Activated B cell treated with CpG ODN at 0.5 μM for 24 hours (primary cell): ENCODE measurements at regions not wholly inside any gene's neighbourhood (a gene's known extent, or its start where the extent isn't known, plus 50 kb on each side); places are given as distances from the start of the nearest gene placed in this dataset.

Source experiments
- ATAC-seq: fragments of 200-7000 bp; cut with Tn5 transposase; one replicate; pipeline ENCODE4 v1.10.0; 2021; ENCODE audit warnings: low read depth, mild to moderate bottlenecking, moderate library complexity
- CTCF ChIA-PET: fragments of 350-600 bp; sonication (Branson Sonifier 250); formaldehyde crosslinking; loops from one replicate; lab custom pipeline; 2021; ENCODE audit warnings: antibody characterized with exemption; lab: Charles Lee
- POLR2A ChIA-PET: fragments of 350-600 bp; sonication (Branson Sonifier 250); formaldehyde crosslinking; loops from one replicate; lab custom pipeline; 2021; ENCODE audit warnings: antibody characterized with exemption; lab: Charles Lee
- DNase-seq: peaks from one replicate; pipeline ENCODE4 v3.0.0; 2022
- H3K27ac Mint-ChIP-seq: one replicate; pipeline ENCODE4 v1.8.0; 2020; ENCODE audit warnings: mixed read lengths
- H3K27me3 Mint-ChIP-seq: one replicate; pipeline ENCODE4 v1.8.0; 2021; ENCODE audit warnings: mixed read lengths
- H3K36me3 Mint-ChIP-seq: one replicate; pipeline ENCODE4 v1.8.0; 2021; ENCODE audit warnings: low read depth, mixed read lengths
- H3K4me1 Mint-ChIP-seq: one replicate; pipeline ENCODE4 v1.8.0; 2021; ENCODE audit warnings: mixed read lengths
- H3K4me3 Mint-ChIP-seq: one replicate; pipeline ENCODE4 v1.8.0; 2020; ENCODE audit warnings: mild to moderate bottlenecking, mixed read lengths
- H3K9me3 Mint-ChIP-seq: one replicate; pipeline ENCODE4 v1.8.0; 2020; ENCODE audit warnings: mixed read lengths
- CTCF ChIP-seq: fragments of 200-600 bp; IDR thresholded peaks from one replicate; pipeline ENCODE4 v1.8.0; 2022; ENCODE audit warnings: antibody characterized with exemption, mild to moderate bottlenecking
- intact Hi-C: fragments of 100-400 bp; cut with micrococcal nuclease; formaldehyde crosslinking; loops from one replicate; pipeline ENCODE4 v1.15.1; 2024

DNA sequence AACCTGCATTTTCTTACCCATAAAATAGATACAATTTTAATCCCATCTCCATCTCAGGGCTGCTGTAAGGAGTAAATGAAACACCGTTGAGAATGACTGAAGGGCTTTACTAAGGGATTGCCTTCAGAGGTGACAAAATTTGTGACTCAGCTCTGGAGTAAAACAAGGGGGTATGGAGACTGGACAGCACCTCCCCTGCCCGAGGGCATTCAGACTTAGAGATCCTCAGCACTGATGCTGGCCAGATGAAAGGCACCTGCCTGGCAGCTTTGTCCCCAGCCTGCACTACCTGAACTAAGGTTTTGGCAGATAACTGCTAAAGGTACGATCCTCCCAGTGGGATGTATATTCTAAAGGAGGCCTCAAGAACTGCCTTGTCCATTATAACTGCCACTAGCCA lies 84.7 kb upstream of the CALM2 start:
- Mint-ChIP-seq H3K27ac (no peak overlapping the region), H3K9me3 (peaks cover 3% of the 10 kb centered on the region), H3K4me1 (peaks cover 3% of the 10 kb centered on the region), H3K27me3 (no peaks in the 10 kb centered on the region), H3K4me3 (no peak overlapping the region), H3K36me3 (no peaks in the 10 kb centered on the region)
- no peak for ATAC-seq
- POLR2A ChIA-PET: no interaction called here
- no peak for TF ChIP-seq CTCF
- CTCF ChIA-PET: no interaction called here
- no peak for DNase-seq
- intact Hi-C loops: no loop called here

- CTCF ChIA-PET: no interaction called here
- Mint-ChIP-seq H3K4me3 (no peak overlapping the region), H3K27ac (no peak overlapping the region), H3K9me3 (peaks cover 3% of the 10 kb centered on the region), H3K4me1 (peaks cover 3% of the 10 kb centered on the region), H3K36me3 (no peaks in the 10 kb centered on the region), H3K27me3 (no peaks in the 10 kb centered on the region)
- intact Hi-C loops: no loop called here
- POLR2A ChIA-PET: no interaction called here
- no peak for DNase-seq
- no peak for TF ChIP-seq CTCF
- no peak for ATAC-seq
Measured at GRCh38 chr2:47259829-47260228, 83.5 kb upstream of the CALM2 start.

DNA sequence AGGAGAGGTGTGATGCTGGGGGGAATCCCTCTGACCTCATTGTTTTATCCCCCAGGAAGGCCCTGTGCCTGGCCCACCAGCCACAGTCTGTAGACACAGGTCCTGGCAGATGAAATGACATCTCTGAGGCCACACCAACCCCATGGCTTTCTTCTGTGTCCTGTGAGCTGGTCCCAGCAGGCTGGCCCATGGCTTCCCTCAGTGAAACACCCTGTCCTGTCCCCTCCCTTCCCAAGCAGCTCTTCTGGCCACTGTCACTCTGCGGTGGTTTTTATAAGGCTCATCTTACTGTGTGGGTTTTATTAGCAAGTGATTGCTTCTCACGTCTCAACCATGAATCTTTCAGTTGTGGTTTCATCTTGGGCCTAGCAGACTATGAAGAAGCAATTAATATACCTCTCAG lies 81.6 kb upstream of the CALM2 start:
- no peaks in the 10 kb centered on the region for H3K27me3 Mint-ChIP-seq
- no peak overlapping the region for H3K27ac Mint-ChIP-seq
- DNase-seq (no peak), ATAC-seq (no peak)
- no peak for TF ChIP-seq CTCF
- no peak overlapping the region for H3K4me3 Mint-ChIP-seq
- H3K4me1 Mint-ChIP-seq: peaks cover 12% of the 10 kb centered on the region
- intact Hi-C loops: no loop called here
- CTCF ChIA-PET: no interaction called here
- H3K9me3 Mint-ChIP-seq: peaks cover 3% of the 10 kb centered on the region
- no peaks in the 10 kb centered on the region for H3K36me3 Mint-ChIP-seq
- POLR2A ChIA-PET: no interaction called here

- H3K36me3 Mint-ChIP-seq: no peaks in the 10 kb centered on the region
- H3K4me3 Mint-ChIP-seq: no peak overlapping the region
- H3K27me3 Mint-ChIP-seq: no peaks in the 10 kb centered on the region
- ATAC-seq (no peak), DNase-seq (no peak)
- H3K27ac Mint-ChIP-seq: no peak overlapping the region
- ChIA-PET POLR2A (no interaction called here), CTCF (interaction anchor here (1.2 kb wide), 1 partner anchor 15 kb away, joined by 3 read pairs; no protein-coding TSS in a partner anchor)
- intact Hi-C loops: no loop called here
- H3K4me1 Mint-ChIP-seq: peaks cover 12% of the 10 kb centered on the region
- TF ChIP-seq CTCF: no peak
- peaks cover 3% of the 10 kb centered on the region for H3K9me3 Mint-ChIP-seq
Measured at GRCh38 chr2:47256416-47257087, 80.2 kb upstream of the CALM2 start.

- peaks cover 3% of the 10 kb centered on the region for H3K9me3 Mint-ChIP-seq
- no peak for TF ChIP-seq CTCF
- CTCF ChIA-PET: interaction anchor here (1.2 kb wide), 1 partner anchor 16 kb away, joined by 3 read pairs; no protein-coding TSS in a partner anchor
- no peak for DNase-seq
- H3K4me3 Mint-ChIP-seq: no peak overlapping the region
- POLR2A ChIA-PET: no interaction called here
- H3K27ac Mint-ChIP-seq: no peak overlapping the region
- H3K36me3 Mint-ChIP-seq: no peaks in the 10 kb centered on the region
- H3K4me1 Mint-ChIP-seq: peaks cover 12% of the 10 kb centered on the region
- no peaks in the 10 kb centered on the region for H3K27me3 Mint-ChIP-seq
- no peak for ATAC-seq
- intact Hi-C loops: no loop called here
Measured at GRCh38 chr2:47255794-47256193, 79.5 kb upstream of the CALM2 start.
